Loucy (cell line): ENCODE measurements at regions not wholly inside any gene's neighbourhood (a gene's known extent, or its start where the extent isn't known, plus 50 kb on each side); places are given as distances from the start of the nearest gene placed in this dataset.

ENCODE experiments used
- EZH2phosphoT487 ChIP-seq: fragments of 200-600 bp; IDR thresholded peaks from 2 replicates; pipeline ENCODE4 v1.6.1; 2018; ENCODE audit warnings: antibody characterized with exemption, mild to moderate bottlenecking, moderate library complexity, borderline replicate concordance
- TF ChIP-seq, protein P1 (sequence below): fragments of 200-600 bp; sonication (generic); conservative IDR thresholded peaks from 2 replicates; pipeline ENCODE4 v1.5.1; 2014; ENCODE audit warnings: mild to moderate bottlenecking, antibody characterized with exemption, low read length

GRCh38 chr20:12175538-12175937, 257.8 kb downstream of the BTBD3 start:
- TF ChIP-seq, protein P1, sequence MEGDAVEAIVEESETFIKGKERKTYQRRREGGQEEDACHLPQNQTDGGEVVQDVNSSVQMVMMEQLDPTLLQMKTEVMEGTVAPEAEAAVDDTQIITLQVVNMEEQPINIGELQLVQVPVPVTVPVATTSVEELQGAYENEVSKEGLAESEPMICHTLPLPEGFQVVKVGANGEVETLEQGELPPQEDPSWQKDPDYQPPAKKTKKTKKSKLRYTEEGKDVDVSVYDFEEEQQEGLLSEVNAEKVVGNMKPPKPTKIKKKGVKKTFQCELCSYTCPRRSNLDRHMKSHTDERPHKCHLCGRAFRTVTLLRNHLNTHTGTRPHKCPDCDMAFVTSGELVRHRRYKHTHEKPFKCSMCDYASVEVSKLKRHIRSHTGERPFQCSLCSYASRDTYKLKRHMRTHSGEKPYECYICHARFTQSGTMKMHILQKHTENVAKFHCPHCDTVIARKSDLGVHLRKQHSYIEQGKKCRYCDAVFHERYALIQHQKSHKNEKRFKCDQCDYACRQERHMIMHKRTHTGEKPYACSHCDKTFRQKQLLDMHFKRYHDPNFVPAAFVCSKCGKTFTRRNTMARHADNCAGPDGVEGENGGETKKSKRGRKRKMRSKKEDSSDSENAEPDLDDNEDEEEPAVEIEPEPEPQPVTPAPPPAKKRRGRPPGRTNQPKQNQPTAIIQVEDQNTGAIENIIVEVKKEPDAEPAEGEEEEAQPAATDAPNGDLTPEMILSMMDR, result no peak
- TF ChIP-seq EZH2phosphoT487, result no peak
